GM12864 (cell line): ENCODE measurements at regions not wholly inside any gene's neighbourhood (a gene's known extent, or its start where the extent isn't known, plus 50 kb on each side); places are given as distances from the start of the nearest gene placed in this dataset.

Experiments
- DNase-seq: peaks from one replicate; pipeline ENCODE4 v3.0.0-alpha.2; 2011; ENCODE audit warnings: low read depth
- H3K4me3 ChIP-seq: 2 replicates; pipeline ENCODE4 v1.5.1; 2011; ENCODE audit warnings: mild to moderate bottlenecking, low read depth, low read length, control low read depth
- CTCF ChIP-seq: IDR thresholded peaks from 2 replicates; pipeline ENCODE4 v1.5.1; 2011; ENCODE audit warnings: low read depth, mild to moderate bottlenecking, moderate library complexity, low read length, control low read depth, inconsistent platforms; ENCODE audit errors: missing control alignments

- no peak overlapping the region for H3K4me3 ChIP-seq
- TF ChIP-seq CTCF: no peak
- no peak for DNase-seq
Measured at GRCh38 chr10:6338361-6338760, 135.6 kb downstream of the PFKFB3 start.

DNA sequence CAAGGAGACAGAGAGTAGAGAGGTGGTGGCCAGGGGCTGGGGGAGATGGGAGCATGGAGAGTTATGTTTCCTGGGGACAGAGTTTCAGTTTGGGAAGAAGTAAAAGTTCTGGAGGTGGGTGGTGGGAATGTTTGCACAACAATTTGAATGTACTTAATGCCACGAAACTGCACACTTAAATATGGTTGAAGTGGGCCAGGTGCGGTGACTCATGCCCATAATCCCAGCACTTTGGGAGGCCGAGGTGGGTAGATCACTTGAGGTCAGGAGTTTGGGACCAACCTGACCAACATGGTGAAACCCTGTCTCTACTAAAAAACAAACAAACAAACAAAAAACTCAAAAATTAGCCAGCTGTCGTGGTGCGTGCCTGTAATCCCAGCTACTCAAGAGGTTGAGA is 137.2 kb downstream of the PFKFB3 start:
- no peak for TF ChIP-seq CTCF
- H3K4me3 ChIP-seq: no peak overlapping the region
- no peak for DNase-seq

DNA sequence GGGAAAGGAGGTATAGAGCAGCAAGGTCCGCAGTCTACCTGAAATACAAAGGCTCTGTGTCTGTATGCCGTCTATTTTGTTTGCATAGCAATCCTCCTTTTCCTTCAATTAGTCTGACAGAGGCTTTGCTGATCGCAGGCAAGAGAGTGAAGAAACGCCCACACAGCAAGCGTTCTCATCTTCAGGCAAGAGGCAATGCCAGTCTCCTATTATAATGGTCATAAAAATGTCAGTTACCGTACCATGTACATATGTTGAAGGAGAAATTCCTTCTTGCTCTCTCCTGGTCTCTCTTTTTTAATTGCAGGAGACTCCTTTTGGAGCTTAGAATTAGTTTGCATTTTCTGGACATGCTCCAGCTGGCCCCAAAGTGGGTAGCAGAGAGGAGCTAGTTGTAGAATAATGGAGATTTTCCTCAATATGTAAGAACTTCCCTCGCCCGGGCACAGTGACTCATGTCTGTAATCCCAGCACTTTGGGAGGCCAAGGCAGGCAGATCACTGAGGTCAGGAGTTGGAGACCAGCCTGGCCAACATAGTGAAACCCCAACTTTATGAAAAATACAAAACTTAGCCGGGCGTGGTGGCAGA is 139.5 kb downstream of the PFKFB3 start:
- H3K4me3 ChIP-seq: no peak overlapping the region
- no peak for DNase-seq
- no peak for TF ChIP-seq CTCF

- no peak overlapping the region for H3K4me3 ChIP-seq
- TF ChIP-seq CTCF: no peak
- DNase-seq: no peak
Measured at GRCh38 chr10:6343305-6344010, 140.7 kb downstream of the PFKFB3 start.

DNA sequence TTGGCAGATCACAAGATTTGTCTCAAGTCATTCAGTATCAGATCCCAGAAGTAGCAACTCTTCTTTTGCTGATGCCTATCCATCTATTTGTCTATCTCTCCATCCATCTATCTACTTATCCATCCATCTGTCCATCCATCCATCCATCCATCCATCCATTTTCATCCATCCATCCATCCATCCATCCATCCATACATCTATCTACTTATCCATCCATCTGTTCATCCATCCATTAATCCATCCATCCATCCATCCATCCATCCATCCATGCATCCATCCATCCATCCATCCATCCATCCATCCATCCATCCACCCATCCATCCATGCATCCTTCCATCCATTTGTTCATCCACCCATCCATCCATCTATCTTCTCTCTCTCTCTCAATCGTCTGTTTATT is 142.7 kb downstream of the PFKFB3 start:
- no peak for DNase-seq
- H3K4me3 ChIP-seq: no peak overlapping the region

DNA sequence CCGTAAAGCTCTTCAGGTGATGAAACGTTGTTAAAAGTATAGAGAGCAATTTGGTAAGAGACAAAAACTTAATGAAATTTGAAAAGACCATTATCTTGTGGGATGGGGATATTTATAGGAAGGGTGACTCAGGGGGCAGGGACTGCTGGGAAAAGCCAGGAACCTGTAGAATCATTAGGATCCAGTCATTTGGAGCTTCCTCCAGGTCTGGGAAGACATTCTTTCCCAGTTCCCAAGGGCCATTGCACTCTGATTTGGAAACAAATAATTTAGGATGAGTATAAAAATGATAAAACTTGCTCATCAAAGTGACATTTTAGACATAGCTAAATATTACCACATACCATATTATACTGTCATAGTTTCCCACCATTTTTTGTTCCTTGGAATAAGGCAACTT is 143.9 kb downstream of the PFKFB3 start:
- no peak for DNase-seq
- no peak for TF ChIP-seq CTCF

More for the DNA sequence above, 142.7 kb downstream of the PFKFB3 start:
- TF ChIP-seq CTCF: no peak

More for the DNA sequence above, 143.9 kb downstream of the PFKFB3 start:
- no peak overlapping the region for H3K4me3 ChIP-seq
